ENCODE measurements at regions not wholly inside any gene's neighbourhood (a gene's known extent, or its start where the extent isn't known, plus 50 kb on each side); places are given as distances from the start of the nearest gene placed in this dataset.

DNA sequence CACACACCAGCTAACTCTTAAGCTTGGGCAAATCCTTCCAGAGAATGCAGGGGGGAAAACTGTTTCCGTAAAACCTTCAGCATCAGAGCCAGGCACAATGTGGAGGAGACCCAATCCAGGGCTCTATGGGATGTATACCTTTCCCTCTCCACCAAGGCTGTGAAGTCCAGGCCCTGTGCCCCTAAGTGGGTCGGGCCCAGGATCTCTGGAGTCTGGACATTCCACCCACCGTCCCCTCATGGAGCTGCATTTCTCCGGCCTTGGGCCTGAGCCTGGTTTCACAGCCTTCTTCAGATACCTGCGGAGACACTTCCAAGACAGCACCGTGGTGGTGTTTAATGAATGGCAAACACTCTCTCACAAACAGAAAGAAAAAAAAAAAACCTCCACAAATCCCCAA lies 186.2 kb downstream of the URI1 start:
- DNase-seq (ENCODE audit: low spot score) = no peak

DNA sequence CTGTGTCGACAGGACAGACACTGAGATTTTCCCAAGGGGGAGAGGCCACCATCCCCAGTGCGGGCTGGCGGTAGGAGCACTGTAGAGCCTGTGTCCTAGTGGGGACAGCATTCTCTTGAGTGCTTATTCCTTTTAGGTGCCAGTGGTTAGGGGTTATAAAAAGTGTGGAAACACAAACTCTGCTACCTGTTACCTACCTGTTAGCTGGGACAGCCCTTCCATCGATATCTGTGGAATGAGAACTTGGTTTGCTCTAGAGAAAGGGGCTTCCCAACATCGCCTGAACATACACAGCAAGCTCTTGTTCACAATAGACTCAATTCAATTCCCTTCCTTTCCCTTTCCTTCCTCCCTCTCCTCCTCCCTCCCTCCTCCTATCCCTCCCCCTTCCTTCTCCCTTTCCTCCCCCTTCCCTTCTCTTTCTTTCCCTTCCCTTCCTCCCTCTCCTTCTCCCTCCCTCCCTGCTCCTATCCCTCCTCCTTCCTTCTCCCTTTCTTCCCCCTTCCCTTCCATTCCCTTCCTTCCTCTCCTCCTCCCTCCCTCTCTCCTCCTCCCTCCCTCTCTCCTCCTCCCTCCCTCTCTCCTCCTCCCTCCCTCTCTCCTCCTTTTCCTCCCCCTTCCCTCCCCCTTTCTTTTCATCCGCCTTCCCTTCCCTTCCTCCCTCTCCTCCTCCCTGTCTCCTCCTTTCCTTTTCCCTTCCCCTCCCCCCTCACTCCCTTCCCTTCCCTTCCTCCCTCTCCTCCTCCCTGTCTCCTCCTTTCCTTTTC lies 188.5 kb downstream of the URI1 start:
- DNase-seq (ENCODE audit: low spot score) = no peak

DNA sequence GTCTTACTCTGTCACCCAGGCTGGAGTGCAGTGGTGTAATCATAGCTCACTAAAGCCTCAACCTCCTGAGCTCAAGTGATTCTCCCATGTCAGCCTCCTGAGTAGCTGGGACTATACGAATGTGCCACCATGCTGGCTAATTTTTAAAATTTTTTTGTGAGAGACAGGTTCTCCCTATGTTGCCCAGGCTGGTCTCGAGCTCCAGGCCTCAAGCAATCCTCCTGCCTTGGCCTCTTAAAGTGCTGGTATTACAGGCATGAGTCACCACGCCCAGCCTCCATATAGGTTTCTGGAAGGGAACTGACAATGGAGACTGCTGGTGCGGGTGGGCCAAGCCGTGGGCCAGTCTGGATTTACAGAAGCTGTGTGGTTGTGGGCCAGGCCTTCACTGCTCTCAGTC lies 189.2 kb downstream of the URI1 start:
- DNase-seq (ENCODE audit: low spot score) = no peak

DNA sequence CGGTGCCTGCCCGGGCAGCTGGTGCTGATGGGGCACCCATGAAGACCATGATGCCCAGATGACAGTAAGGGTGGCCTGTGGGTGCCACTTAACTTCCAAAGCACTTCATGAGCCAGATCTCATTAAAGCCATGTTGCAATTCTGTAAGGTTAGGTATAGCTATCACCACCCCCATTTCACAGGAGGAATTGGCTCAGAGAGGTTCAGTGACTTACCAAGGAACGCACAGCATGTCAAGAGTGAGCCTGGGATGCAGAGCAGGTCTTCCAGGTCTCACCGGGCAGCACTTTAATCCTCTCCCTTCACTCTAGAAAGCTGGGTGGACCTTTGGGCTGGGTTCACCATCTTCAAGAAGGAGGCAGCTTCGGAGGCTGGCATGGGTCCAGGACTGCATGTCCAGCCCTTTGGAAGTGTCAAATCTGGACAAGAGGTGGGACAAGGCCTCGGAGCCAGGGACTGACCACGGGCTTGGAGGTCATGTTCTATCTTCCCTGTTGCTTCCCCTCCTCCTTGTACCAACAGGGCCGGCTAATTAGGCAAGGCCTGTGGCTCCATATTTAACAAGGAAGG lies 189.8 kb downstream of the URI1 start:
- DNase-seq (ENCODE audit: low spot score) = no peak

DNA sequence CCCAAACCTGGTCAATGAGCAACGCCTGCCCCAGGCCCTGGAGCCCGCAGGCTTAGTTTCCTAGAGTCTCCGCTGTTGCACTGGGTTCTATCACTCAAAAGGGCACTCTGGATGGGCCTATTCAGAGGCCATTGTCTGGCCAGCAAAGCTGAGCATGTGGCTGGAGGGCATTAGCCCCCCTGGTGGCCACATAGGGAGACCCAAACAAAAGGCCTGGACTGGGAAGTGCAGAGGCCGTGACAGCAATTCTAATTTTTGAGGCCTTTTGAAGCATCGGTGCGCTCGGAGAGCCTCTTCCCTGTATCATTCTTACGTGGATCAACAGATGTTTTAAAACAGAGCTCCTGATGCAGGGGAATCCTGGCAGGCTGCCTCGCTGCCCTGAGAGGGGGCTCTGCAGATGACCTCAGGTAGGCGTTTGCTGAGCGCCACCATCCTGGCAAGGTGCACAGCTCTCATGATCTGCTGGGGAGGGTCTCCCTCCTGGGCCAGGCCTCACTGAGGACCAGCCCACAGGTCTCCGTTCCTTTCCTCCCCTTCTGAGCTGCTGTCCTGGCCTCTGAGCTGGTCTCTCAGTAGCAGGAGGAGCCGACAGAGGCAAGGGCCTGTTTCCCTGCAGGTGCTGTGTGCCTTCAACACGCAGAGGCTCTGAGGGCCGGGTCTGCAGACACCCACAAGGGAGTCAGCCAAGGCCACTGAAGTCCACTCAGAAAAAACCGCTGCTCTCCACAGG lies 190.5 kb downstream of the URI1 start:
- DNase-seq (ENCODE audit: low spot score) = no peak

DNA sequence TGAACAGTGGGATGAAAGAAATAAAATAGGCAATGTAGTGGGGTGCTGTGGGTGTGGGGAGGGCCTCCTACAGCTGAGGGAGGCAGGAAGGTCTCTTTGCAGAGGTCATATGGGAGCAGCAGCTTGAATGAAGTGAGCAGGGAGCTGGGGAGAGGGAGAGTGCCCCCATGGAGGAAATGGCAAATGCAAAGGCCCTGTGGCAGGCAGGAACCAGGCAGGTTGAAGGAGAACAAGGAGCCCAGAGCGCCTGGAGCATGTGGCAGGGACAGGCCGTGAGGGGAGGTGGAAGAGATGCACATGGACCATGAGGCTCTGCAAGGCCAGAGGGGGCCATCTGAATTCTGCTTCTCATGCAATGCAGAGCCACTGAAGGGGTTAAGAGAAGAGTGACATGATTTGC lies 191.8 kb downstream of the URI1 start:
- no peak for DNase-seq (ENCODE audit: low spot score)

DNA sequence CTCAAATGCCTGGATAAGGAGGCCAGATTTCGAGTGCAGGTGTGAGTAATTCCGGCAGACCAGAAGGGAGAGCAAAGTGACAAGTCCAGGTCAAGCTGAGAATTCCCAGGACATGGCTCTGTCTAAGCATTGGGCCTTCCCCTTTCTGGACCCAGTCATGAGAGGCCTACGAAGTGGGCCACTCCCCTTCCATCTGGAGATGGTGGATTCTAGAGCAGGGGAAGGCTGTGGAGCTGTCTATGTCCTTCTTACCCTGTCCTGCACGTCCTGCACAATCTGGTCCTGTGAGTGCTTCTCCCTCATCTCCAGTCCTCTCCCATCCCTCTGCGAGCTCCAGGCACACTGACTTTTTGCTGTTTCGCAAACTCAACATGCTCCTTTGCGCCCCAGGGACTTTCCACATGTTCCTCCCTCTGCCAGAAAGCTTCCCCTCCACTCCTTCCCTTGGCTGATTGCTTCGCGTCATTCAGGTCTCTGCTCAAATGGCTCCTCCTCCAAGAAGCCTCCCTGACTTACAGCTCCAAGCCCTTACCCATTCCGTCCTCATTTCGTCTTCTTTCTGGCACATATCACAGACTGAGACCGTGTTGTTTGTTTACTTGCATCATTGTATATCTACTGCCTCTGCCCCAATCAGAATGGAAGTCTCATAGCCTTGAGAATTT lies 193.2 kb downstream of the URI1 start:
- DNase-seq (ENCODE audit: low spot score) = no peak

DNA sequence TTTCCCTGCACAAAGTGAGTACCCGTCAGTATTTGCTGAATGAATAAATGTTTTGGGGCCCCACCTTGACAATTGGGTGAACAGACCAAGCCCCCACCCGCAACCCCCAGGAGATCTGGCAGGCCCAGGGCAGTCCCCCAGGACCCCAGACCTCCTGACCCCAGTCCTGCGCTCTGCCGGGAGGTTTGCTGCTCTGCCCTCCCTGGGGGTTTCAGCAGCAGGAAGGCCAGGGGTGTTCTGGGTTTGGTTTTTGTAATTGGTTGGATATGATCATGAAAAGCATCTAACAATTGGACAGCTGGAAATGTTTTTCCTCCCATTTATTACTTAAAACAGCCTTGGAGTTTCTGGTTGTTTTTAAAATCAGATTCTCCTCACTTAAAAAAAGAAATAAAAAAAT lies 193.8 kb downstream of the URI1 start:
- DNase-seq (ENCODE audit: low spot score) = no peak

DNA sequence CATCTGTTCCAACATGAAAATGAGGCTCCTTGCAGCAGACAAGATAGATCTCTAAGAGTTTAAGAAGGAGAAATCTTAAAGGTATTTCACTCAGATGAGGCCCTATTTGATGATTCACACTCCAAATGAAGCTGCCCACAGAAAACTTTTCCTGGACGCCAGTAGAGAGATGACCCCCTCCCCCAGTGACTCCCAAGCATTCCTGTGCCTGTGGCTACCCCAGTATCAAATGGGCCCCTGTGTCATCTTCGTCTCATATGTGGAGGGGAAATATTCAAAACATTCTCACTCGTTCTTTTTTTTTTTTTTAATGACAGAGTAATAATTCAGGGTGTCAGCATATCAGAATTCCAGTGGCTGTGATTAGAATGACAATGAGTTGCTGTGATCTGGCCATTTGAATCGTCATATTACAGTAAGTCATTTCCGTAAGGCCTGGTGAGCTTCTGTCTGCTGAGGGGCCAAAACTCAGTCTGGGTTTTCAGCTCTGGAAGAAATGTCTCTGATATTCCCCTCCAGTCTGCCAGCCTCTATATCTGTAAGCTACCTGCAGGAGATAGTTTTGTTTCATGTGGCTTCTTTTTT lies 194.7 kb downstream of the URI1 start:
- no peak for DNase-seq (ENCODE audit: low spot score)

DNA sequence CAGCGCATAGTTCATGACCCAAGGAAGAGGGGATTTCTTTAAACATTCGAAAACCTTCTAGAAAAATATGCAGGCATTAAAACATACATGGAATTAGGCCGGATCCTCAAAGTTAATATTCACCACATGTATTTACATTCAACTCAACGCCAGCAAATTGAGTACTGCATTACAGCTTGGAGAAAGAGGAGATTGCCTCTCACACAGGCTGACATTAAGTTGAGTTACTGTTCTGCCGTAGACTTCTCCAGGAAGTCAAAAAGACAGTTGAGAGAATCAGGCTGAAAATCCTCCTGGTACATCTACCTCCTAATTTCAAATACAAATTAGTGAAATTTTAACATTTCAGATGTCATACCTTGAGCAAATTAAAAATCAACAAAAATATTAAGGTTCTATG lies 195.7 kb downstream of the URI1 start:
- DNase-seq (ENCODE audit: low spot score) = no peak

DNA sequence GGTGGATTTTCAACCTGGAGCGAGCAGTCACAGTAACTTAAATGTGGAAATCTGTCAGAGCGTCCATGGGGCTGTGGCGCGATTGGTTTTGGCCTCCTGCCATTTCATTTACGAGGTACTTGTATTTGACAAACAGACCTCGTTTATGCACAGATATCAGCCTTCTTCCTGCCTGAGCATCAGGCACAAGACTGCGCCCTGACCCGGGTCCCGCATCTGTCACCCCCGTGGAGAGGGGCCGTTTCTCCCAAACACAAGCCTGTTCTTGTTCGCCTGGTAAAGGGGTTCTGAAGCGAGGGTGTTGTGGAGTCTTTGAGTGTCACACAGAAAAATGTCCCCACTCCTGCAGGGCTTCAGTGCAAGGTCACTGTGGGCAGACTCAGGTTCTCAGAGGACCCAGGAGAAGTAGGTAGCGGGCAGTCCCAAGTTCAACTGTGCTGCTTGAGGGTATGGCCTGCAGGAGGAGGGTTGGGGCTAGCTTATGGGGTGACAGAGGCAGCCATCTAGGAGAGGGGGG lies 202.3 kb downstream of the URI1 start:
- DNase-seq (ENCODE audit: low spot score) = no peak

DNA sequence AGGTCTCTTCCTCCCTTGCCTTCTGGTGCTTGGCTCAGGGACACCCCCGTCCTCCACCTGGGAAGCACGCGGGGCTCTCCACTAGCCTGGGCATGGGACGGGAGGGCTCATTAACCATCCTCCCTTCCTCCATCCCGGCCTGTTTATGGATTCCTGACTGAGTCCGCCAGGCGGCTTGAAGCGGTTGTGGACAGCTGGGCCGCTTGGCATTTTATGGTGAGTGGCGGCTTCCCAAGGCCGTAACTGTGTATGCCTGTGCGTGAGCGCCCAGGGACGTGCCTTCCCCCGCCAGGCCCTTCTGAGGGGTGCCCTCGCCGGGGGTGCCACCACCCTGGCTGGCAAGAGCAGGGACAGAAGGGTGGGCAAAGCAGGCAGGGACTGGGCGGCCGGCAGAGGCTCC lies 202.8 kb downstream of the URI1 start:
- no peak for DNase-seq (ENCODE audit: low spot score)

DNA sequence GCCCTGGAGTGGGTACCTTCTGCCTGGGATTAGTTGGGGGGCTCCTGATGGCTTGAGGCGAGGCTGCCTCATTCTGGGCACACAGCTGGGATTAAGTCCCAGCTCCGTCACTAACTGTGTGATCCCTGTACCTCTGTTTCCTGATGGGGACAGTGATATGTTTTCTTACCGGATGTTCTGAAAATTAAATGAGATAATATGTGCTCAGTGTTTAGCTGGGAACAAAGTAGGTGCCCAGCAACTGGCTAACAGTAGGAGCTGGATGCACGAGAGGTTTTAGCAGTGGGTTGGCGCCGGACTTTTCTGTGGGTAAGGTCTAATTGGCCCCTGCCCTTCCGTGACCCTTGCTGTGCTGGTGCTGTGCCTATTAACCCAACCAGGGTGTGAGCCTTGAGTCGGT lies 203.4 kb downstream of the URI1 start:
- no peak for DNase-seq (ENCODE audit: low spot score)

DNA sequence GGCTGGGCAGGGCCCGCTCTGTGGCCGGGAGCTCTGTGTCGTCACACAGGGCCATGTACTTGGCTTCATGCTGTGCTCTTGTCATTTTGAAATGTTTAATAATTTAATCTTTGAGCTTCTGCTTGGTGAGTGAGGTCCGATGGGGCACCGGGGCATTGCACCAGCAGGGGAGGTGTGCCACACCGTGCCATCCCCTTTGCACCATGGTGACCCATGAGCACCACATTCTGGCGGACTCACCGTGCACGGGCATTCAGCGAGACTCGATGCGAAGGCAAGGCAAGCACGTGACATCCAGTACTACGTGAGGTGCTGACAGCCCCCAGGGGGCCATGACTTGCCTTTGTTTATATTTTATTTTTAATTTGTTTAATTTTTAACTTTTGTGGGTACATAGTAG lies 204.3 kb downstream of the URI1 start:
- no peak for DNase-seq (ENCODE audit: low spot score)

DNA sequence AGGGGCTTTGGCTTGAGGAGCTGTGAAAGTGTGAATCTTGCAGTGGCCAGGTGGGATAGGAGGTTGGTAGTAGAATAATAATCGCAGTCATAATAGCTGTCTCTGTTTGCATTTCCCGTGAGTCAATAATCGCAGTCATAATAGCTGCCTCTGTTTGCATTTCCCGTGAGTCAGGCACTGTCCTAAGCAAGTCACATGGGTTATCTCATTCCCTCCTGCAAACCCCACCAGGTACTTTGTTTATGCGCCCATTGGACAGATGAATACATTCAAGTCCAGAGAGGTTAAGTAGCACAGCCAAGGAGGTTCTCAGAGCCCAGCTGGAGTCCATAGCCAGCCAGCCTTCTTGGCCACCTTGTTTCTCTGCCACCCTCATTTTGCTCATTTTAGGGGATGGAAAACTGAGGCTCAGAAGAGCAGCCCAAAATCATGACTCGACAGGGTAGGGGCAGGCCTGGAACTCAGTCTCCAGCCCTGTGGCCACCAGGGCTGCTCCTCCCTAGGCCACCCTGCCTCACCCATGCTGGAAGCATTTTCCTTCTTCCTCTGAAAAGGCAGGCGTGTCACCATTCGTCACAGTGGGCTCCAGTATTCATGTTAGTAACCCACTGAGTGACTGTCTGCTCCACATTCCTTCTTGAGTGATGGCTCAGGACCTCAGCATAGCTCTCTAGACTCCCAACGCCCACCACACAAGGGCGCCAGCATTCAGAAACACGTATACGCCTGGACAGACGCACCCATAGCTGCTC lies 206.2 kb downstream of the URI1 start:
- no peak for DNase-seq (ENCODE audit: low spot score)

DNA sequence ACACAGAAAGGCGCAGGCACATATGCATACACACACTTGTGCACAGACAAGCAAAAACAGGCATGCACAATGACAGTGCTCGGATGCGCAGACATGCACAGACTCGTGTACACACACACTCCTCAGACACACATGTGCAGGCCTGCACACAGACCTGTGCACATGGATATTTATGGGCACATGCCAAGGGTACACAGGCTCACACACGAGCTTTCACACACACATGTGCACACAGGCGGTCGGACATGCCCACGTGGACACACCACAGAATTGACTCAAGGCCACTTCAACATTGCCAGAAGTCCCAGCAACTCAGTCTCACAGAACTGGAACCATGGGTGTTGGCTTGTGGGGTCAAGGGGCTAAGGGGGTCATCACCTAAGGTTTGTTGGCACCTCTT lies 206.8 kb downstream of the URI1 start:
- no peak for DNase-seq (ENCODE audit: low spot score)

DNA sequence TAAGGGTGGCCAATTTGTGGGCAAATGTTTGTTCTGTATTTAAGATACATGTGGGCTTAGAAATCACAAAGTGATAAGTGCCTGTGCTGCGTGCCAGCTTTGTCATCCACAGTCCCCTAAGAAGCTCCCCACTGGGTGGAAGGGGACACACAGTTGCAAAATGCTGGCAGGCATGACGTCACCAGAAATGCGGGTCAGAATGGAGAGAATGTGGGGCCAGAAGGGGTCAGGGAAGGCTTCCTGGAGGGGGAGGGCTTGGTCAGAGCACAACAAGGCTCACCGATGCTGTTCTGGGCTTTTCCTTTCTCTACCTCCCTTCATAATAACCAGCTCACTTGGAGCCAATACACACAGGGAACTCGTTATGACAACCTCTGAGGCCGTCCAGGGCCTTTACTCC lies 207.3 kb downstream of the URI1 start:
- no peak for DNase-seq (ENCODE audit: low spot score)

DNA sequence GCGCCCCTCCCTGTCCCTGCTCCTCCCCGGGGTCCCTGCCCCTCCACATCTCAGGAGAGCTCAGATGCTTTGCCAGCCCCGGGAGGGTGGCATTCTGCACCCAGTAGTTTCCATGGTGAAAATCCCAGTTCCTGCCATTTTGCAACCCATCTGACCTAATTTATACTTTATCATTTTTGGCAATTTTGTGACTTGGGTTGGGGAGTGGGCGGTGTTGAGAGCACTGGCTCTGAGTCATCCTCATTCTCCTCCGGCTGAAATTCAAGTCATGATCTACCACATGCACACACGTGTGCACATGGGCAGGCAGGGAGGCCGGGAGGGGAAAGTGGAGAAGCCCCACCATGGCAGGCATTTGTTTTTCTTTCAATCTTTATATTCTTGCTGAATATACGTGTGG lies 208.6 kb downstream of the URI1 start:
- DNase-seq (ENCODE audit: low spot score) = peak; percentile 77

DNA sequence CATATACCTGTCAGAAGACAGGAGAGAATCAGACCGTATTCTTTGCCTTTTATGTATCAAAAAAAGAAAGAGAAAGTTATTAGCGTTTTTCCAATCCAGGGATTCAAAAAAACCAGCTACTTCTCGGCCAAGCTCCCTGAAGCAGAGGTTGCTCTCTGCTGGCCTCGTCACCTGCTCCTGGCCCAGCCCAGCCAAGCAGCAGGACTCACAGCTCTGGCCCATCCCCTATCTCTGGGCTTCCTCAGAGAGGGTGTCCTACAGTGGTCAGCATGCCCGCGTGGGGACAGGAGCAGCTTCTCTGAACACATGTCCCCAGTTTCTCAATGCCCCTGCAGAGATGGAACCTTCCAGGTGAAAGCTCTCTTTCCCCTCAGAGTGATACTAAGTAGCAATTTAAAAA lies 209.0 kb downstream of the URI1 start:
- no peak for DNase-seq (ENCODE audit: low spot score)

DNA sequence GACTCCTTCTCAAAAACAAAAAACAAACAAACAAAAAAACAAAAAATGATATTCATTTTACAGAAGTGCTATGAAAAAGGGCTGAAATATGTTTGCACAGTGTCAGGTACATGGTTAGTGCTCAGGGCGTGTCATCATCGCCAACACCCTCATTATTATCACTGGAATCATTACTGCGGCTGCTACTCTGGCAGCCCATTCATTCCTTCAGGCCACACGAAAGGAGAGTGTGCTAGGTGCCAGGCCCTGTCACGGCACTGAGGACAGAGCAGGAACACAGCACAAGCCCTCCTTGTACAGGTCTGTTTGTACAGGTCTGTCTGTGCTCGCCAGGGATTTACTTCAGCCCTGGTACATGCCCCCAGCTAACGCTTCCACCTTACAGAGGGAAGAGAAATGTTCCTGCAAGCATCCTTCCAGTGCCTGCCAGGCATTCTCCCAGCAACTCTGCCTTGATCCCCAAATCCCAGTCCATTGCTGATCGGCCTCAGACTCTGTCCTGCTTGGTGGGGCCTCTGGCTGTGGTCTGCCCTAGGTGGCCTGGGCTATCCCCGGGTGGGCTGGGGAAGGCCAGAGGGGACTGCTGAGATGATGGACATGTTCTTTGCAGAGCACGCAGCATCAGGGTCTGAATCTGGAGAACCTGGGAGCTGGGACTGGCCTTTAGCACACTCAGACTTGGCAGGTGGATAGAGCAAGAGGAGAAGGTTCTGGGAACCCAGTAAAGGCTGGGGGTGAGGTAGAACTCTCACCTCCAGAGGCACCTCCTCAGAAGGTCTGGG lies 210.7 kb downstream of the URI1 start:
- DNase-seq (ENCODE audit: low spot score) = no peak
